ENCODE measurements at regions not wholly inside any gene's neighbourhood (a gene's known extent, or its start where the extent isn't known, plus 50 kb on each side); places are given as distances from the start of the nearest gene placed in this dataset.

DNA sequence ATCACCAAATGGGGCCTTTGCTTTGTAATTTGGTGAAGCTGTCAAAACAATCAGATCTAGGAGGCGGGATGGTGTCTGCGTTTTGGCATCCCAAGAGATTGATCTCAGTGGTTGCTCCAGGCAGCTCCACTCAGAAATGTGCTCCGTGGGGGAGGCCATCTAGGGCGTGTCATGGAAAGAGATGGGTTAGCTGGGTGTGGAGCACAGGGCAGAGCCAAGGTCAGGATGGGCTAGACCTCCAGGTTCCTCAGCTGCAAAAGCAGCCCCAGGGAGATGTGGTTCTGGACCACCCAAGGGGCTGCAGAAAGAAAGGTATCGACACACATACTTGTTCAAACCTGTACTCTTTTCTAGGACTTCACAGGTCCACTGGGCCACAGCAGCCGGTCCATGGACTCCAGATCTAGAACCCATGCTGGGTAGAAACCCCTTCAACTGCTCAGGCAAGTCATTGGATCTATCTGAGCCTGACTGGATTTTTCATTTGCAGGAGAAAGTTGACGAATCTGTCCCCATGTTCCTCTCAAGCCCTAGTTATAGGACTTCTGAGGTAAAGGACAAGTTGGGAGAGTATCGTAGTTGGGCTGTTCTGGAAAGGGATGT, 270.2 kb upstream of the RPL38 start:
- TF ChIP-seq, protein P1, sequence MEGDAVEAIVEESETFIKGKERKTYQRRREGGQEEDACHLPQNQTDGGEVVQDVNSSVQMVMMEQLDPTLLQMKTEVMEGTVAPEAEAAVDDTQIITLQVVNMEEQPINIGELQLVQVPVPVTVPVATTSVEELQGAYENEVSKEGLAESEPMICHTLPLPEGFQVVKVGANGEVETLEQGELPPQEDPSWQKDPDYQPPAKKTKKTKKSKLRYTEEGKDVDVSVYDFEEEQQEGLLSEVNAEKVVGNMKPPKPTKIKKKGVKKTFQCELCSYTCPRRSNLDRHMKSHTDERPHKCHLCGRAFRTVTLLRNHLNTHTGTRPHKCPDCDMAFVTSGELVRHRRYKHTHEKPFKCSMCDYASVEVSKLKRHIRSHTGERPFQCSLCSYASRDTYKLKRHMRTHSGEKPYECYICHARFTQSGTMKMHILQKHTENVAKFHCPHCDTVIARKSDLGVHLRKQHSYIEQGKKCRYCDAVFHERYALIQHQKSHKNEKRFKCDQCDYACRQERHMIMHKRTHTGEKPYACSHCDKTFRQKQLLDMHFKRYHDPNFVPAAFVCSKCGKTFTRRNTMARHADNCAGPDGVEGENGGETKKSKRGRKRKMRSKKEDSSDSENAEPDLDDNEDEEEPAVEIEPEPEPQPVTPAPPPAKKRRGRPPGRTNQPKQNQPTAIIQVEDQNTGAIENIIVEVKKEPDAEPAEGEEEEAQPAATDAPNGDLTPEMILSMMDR (conservative IDR thresholded peaks at IDR 0.05 in 1 of 2, IDR thresholded peaks at IDR 0.05 in 1 of 2; ENCODE audit: extremely low read depth in 1 of 2, insufficient read depth in 1 of 2, low read depth in 1 of 2, low read length in 2 of 2), result no peak
- TF ChIP-seq EZH2 (IDR thresholded peaks at IDR 0.05; ENCODE audit: borderline replicate concordance, low read length), result no peak
